Glutamatergic neuron (in vitro differentiated cells): ENCODE measurements at regions not wholly inside any gene's neighbourhood (a gene's known extent, or its start where the extent isn't known, plus 50 kb on each side); places are given as distances from the start of the nearest gene placed in this dataset.
"Not testable (repeated sequence)": the region's sequence is repeated elsewhere in the genome, so short reads cannot be mapped to it uniquely, and the experiment has no call there.

ENCODE experiments used
- DNase-seq: peaks from one replicate; pipeline ENCODE4 v3.0.0; 2022
- H3K27ac Mint-ChIP-seq: one replicate; pipeline ENCODE4 v1.8.0; 2020; ENCODE audit warnings: mild to moderate bottlenecking, mixed read lengths, inconsistent platforms; ENCODE audit not compliant: unreplicated experiment
- H3K27me3 Mint-ChIP-seq: one replicate; pipeline ENCODE4 v1.8.0; 2020; ENCODE audit warnings: mild to moderate bottlenecking, moderate library complexity, mixed read lengths, inconsistent platforms; ENCODE audit not compliant: unreplicated experiment
- H3K36me3 Mint-ChIP-seq: one replicate; pipeline ENCODE4 v1.8.0; 2020; ENCODE audit warnings: mild to moderate bottlenecking, mixed read lengths, inconsistent platforms; ENCODE audit not compliant: unreplicated experiment
- H3K4me1 Mint-ChIP-seq: one replicate; pipeline ENCODE4 v1.8.0; 2020; ENCODE audit warnings: mild to moderate bottlenecking, low read depth, mixed read lengths, inconsistent platforms; ENCODE audit not compliant: unreplicated experiment
- H3K4me3 Mint-ChIP-seq: one replicate; pipeline ENCODE4 v1.8.0; 2020; ENCODE audit warnings: mild to moderate bottlenecking, mixed read lengths, inconsistent platforms; ENCODE audit not compliant: unreplicated experiment
- H3K9me3 Mint-ChIP-seq: one replicate; pipeline ENCODE4 v1.8.0; 2020; ENCODE audit warnings: mild to moderate bottlenecking, moderate library complexity, mixed read lengths, inconsistent platforms; ENCODE audit not compliant: unreplicated experiment
- TF ChIP-seq, protein P1 (sequence below): fragments of 200-600 bp; sonication (generic); IDR thresholded peaks from one replicate; pipeline ENCODE4 v1.5.0; 2021; ENCODE audit not compliant: partially characterized antibody, unreplicated experiment

DNA sequence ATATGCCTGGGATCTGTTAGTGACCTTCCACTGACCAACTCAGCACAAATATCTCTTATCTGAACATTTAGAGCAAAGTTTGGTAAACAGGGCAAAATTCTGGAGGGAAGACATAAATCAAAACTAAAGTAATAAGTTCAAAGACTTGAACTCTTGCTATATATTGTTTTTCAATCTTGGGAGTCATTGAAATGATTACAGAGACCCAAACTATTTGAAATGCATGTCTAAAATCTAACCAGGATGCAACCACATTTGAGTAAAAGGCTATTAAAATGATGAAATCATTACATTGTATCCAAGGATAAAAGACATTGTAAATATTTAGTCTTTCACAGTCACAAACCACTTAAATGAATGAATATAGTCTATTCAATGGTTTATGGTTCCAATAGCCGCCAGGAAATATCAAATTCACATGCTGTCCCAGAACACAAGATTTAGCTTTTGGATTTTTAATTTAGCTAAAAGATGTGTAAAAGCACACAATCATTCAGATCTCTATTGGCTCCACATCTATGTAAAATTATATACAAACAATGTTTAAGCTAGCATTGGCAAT lies 256.6 kb upstream of the EPHA7 start:
- H3K36me3 Mint-ChIP-seq: no peaks in the 10 kb centered on the region
- TF ChIP-seq, protein P1, sequence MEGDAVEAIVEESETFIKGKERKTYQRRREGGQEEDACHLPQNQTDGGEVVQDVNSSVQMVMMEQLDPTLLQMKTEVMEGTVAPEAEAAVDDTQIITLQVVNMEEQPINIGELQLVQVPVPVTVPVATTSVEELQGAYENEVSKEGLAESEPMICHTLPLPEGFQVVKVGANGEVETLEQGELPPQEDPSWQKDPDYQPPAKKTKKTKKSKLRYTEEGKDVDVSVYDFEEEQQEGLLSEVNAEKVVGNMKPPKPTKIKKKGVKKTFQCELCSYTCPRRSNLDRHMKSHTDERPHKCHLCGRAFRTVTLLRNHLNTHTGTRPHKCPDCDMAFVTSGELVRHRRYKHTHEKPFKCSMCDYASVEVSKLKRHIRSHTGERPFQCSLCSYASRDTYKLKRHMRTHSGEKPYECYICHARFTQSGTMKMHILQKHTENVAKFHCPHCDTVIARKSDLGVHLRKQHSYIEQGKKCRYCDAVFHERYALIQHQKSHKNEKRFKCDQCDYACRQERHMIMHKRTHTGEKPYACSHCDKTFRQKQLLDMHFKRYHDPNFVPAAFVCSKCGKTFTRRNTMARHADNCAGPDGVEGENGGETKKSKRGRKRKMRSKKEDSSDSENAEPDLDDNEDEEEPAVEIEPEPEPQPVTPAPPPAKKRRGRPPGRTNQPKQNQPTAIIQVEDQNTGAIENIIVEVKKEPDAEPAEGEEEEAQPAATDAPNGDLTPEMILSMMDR: no peak
- no peak overlapping the region for H3K4me3 Mint-ChIP-seq
- no peaks in the 10 kb centered on the region for H3K4me1 Mint-ChIP-seq
- no peaks in the 10 kb centered on the region for H3K9me3 Mint-ChIP-seq
- no peak for DNase-seq
- H3K27me3 Mint-ChIP-seq: no peaks in the 10 kb centered on the region
- H3K27ac Mint-ChIP-seq: no peak overlapping the region

DNA sequence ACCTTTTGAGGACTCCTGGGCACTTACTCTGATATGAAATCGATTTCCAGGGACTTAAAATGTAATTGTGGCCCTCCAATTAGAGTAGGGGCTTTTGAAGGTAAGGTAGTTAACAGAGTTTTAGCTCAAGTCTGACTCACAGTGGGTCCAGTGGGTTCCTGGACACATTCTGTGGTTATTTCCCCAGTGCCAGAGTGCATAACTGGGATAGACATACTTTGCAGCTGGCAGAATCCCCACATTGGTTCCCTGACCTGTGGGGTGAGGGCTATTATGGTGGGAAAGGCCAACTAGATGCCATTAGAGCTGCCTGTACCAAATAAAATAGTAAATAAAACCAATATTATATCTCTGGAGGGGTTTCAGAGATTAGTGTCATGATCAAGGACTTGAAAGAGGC lies 243.8 kb upstream of the EPHA7 start:
- no peaks in the 10 kb centered on the region for H3K36me3 Mint-ChIP-seq
- H3K4me3 Mint-ChIP-seq: no peak overlapping the region
- DNase-seq: no peak
- H3K9me3 Mint-ChIP-seq: peaks cover 3% of the 10 kb centered on the region
- peaks cover 12% of the 10 kb centered on the region for H3K4me1 Mint-ChIP-seq
- TF ChIP-seq, protein P1: no peak
- H3K27me3 Mint-ChIP-seq: no peaks in the 10 kb centered on the region
- H3K27ac Mint-ChIP-seq: no peak overlapping the region

DNA sequence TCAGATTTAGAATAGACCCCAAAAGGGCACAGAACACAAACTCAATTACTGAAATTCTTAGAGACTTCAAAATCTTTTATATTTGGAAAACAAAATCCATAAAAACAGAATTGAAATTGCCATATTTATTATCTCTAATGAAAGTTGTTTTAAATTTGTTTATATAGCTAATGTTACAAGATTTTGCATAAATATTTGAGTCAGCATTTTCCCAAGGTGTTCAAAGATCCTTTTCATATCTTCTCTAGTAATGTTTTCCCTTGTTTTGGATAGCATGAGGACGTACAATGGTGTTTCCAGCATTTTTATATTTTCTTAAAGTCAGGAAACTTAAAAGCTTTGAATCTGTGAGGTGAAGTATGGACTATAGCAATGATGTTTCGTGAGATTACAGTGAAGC lies 235.2 kb upstream of the EPHA7 start:
- Mint-ChIP-seq H3K36me3 (no peaks in the 10 kb centered on the region), H3K9me3 (peaks cover 3% of the 10 kb centered on the region), H3K27ac (no peak overlapping the region), H3K27me3 (no peaks in the 10 kb centered on the region), H3K4me1 (peaks cover 11% of the 10 kb centered on the region), H3K4me3 (no peak overlapping the region)
- TF ChIP-seq, protein P1: no peak
- no peak for DNase-seq

DNA sequence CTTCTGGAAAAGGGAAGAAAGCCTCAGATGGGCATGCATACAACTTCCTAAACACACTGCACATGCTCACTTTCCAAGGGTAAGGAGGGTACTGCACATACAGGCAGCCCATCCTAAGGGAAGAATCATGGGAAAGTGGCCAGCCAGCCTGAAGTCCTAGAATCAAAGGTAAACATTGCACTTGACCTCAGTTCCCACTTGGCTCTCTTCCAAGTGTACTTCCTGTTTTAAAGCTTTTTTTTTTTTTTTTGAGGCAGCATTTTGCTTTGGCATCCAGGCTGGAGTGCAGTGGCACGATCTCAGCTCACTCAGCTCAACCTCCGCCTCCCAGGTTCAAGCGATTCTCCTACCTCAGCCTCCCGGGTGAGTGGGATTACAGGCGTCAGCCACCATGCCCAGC lies 225.3 kb upstream of the EPHA7 start:
- TF ChIP-seq, protein P1: no peak
- Mint-ChIP-seq H3K4me1 (no peaks in the 10 kb centered on the region), H3K9me3 (no peaks in the 10 kb centered on the region), H3K36me3 (no peaks in the 10 kb centered on the region), H3K4me3 (no peak overlapping the region), H3K27me3 (no peaks in the 10 kb centered on the region), H3K27ac (no peak overlapping the region)
- DNase-seq: no peak

DNA sequence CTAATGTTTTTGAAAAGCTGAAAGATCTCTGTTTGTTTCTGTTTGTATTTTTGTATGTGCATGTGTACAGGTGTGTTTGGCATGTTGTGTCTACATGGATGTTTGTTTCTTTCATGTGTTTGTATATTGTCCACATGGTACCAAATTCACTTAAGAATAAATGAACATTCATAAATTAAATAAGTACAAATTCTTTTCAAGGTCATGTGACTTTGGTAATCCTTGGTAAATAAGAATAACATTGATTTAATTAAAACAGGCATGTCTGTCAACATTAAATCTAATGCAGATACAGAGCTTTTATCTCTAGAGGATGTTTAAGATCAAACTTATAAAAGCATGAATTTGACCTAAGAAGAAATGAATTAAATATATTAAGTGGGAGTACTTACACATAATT lies 219.8 kb upstream of the EPHA7 start:
- TF ChIP-seq, protein P1: no peak
- Mint-ChIP-seq H3K9me3 (no peaks in the 10 kb centered on the region), H3K4me3 (no peak overlapping the region), H3K36me3 (no peaks in the 10 kb centered on the region), H3K27ac (no peak overlapping the region), H3K27me3 (peaks cover 4% of the 10 kb centered on the region), H3K4me1 (peaks cover 2% of the 10 kb centered on the region)
- DNase-seq: no peak

DNA sequence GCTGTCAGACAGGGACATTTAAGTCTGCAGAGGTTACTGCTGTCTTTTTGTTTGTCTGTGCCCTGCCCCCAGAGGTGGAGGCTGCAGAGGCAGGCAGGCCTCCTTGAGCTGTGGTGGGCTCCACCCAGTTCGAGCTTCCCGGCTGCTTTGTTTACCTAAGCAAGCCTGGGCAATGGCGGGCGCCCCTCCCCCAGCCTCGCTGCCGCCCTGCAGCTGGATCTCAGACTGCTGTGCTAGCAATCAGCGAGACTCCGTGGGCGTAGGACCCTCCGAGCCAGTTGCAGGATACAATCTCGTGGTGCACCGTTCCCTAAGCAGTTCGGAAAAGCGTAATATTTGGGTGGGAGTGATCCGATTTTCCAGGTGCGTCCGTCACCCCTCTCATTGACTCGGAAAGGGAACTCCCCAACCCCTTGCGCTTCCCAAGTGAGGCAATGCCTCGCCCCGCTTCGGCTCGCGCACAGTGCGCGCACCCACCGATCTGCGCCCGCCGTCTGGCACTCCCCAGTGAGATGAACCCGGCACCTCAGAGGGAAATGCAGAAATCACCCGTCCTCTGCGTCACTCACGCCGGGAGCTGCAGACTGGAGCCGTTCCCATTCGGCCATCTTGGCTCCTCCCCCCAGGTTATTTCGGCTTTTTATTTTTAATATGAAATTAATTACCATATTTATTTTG lies 217.8 kb upstream of the EPHA7 start:
- peak overlapping the region; percentile 71 for H3K4me3 Mint-ChIP-seq
- not testable (repeated sequence) for H3K9me3 Mint-ChIP-seq, H3K27me3 Mint-ChIP-seq, H3K4me1 Mint-ChIP-seq, H3K36me3 Mint-ChIP-seq, DNase-seq
- peak overlapping the region; percentile 83 for H3K27ac Mint-ChIP-seq
